H1 (cell line): ENCODE measurements at regions not wholly inside any gene's neighbourhood (a gene's known extent, or its start where the extent isn't known, plus 50 kb on each side); places are given as distances from the start of the nearest gene placed in this dataset.

Experiments used
- BRCA1 ChIP-seq: IDR thresholded peaks from 2 replicates; pipeline ENCODE4 v1.6.1; 2012; ENCODE audit warnings: low read depth, low read length, improper control_type of control experiment
- PHF8 ChIP-seq: fragments of 200-600 bp; sonication (generic); conservative IDR thresholded peaks from 2 replicates; pipeline ENCODE4 v1.7.1; 2012; ENCODE audit warnings: low read depth, mild to moderate bottlenecking, inconsistent platforms, low read length, moderate library complexity
- POLR2AphosphoS5 ChIP-seq: IDR thresholded peaks from 2 replicates; pipeline ENCODE4 v1.6.1; 2011; ENCODE audit warnings: low read depth, low read length
- RFX5 ChIP-seq: IDR thresholded peaks from 2 replicates; pipeline ENCODE4 v1.6.1; 2011; ENCODE audit warnings: low read depth, low read length, improper control_type of control experiment, borderline replicate concordance
- SAP30 ChIP-seq: fragments of 300-600 bp; sonication (generic); IDR thresholded peaks from 2 replicates; pipeline ENCODE4 v1.7.1; 2012; ENCODE audit warnings: low read length, moderate library complexity, mild to moderate bottlenecking, inconsistent platforms; ENCODE audit not compliant: insufficient read depth, insufficient replicate concordance
- TCF12 ChIP-seq: IDR thresholded peaks from 2 replicates; pipeline ENCODE4 v1.6.1; 2011; ENCODE audit warnings: low read depth, mild to moderate bottlenecking, low read length

DNA sequence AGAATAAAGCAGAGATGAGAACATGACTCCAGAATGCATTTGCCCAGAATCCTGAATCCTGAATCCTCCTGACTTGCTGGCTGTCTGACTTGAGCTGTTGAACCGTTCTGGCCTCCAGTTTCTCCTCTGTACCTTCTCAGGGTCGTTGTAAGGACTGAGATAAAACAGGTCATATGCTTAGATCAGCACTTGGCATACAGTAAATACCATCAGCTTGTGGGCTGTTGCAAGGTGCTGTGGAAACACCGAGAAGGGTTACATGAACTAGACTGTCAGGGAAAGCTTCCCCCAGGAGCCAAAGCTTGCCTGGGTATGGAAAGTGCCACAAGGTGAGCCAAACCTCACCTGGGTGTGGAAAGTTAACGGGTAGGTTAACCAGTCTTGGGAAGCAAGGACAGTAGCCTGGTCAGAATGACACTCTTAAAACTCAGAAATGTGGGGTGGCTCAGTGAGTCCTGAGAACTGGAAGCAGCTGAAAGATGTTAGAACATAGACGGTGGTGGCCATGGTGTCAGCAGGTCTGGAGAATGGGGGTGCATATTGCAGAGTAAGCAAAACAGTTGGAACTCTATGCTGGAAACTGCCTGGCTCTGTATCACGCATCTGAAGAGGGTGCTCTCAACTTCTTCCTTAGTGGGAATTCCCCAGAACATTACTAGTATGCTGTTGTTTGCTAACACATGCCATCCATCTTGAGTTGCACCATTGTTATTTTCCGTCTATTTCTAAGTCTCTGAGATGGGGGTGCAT, 105.3 kb upstream of the DYRK2 start (continued):
- TF ChIP-seq PHF8 = no peak
- no peak for TF ChIP-seq SAP30
- no peak for TF ChIP-seq POLR2AphosphoS5
- no peak for TF ChIP-seq RFX5
- no peak for TF ChIP-seq BRCA1
- TF ChIP-seq TCF12 = no peak
